PFSK-1 (cell line): ENCODE measurements at regions not wholly inside any gene's neighbourhood (a gene's known extent, or its start where the extent isn't known, plus 50 kb on each side); places are given as distances from the start of the nearest gene placed in this dataset.

Experiments used
- FOXP2 ChIP-seq: optimal IDR thresholded peaks from 2 replicates; pipeline ENCODE3; 2011; ENCODE audit warnings: borderline replicate concordance, control low read depth, inconsistent platforms; ENCODE audit not compliant: insufficient read depth; ENCODE audit errors: extremely low read length, extremely low read depth
- POLR2AphosphoS5 ChIP-seq: IDR thresholded peaks from 2 replicates; pipeline ENCODE4 v1.6.1; 2012; ENCODE audit warnings: low read depth, mild to moderate bottlenecking, control low read depth, low read length, moderate library complexity
- SIN3A ChIP-seq: IDR thresholded peaks from 2 replicates; pipeline ENCODE4 v1.6.1; 2012; ENCODE audit warnings: mild to moderate bottlenecking, low read length, moderate library complexity, borderline replicate concordance; ENCODE audit not compliant: insufficient read depth
- TAF1 ChIP-seq: IDR thresholded peaks from 2 replicates; pipeline ENCODE4 v1.6.1; 2012; ENCODE audit warnings: low read length, control low read depth, borderline replicate concordance; ENCODE audit not compliant: insufficient read depth
- TF ChIP-seq, protein P1 (sequence below), 2 experiments: IDR thresholded peaks; 2 replicates each; pipeline versions ENCODE4 v1.6.1 to v1.8.0; 2011 to 2012; ENCODE audit warnings: low read depth in 2 of 2, low read length in 2 of 2, control low read depth in 1 of 2, inconsistent platforms in 1 of 2, mild to moderate bottlenecking in 1 of 2, moderate library complexity in 1 of 2; ENCODE audit not compliant: insufficient read depth in 1 of 2

DNA sequence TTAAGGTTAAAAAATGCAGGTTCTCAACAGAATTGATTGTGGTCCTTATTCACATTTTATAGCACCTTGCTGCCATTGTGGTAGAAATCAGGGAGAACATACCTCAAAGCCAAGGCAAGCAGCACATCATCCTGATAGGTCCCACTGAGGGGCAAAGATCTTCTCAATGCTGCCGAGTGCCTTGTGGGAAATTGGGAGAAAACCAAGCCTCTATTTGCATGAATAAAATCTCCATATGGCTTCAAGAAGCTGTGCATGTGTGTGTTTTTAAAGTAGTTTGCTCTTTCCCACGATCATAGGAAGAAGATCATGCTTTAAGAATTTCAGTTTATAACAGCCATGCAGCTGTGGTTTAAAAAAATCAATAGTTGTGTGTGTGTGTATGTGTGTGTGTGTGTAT, 216.9 kb upstream of the FBXL7 start:
- no peak for TF ChIP-seq SIN3A
- TF ChIP-seq POLR2AphosphoS5, result no peak
- TF ChIP-seq, protein P1, sequence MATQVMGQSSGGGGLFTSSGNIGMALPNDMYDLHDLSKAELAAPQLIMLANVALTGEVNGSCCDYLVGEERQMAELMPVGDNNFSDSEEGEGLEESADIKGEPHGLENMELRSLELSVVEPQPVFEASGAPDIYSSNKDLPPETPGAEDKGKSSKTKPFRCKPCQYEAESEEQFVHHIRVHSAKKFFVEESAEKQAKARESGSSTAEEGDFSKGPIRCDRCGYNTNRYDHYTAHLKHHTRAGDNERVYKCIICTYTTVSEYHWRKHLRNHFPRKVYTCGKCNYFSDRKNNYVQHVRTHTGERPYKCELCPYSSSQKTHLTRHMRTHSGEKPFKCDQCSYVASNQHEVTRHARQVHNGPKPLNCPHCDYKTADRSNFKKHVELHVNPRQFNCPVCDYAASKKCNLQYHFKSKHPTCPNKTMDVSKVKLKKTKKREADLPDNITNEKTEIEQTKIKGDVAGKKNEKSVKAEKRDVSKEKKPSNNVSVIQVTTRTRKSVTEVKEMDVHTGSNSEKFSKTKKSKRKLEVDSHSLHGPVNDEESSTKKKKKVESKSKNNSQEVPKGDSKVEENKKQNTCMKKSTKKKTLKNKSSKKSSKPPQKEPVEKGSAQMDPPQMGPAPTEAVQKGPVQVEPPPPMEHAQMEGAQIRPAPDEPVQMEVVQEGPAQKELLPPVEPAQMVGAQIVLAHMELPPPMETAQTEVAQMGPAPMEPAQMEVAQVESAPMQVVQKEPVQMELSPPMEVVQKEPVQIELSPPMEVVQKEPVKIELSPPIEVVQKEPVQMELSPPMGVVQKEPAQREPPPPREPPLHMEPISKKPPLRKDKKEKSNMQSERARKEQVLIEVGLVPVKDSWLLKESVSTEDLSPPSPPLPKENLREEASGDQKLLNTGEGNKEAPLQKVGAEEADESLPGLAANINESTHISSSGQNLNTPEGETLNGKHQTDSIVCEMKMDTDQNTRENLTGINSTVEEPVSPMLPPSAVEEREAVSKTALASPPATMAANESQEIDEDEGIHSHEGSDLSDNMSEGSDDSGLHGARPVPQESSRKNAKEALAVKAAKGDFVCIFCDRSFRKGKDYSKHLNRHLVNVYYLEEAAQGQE (IDR thresholded peaks at IDR 0.05; ENCODE audit: insufficient read depth in 1 of 2, low read depth in 2 of 2, low read length in 2 of 2), result no peak
- no peak for TF ChIP-seq TAF1
- TF ChIP-seq FOXP2, result no peak

DNA sequence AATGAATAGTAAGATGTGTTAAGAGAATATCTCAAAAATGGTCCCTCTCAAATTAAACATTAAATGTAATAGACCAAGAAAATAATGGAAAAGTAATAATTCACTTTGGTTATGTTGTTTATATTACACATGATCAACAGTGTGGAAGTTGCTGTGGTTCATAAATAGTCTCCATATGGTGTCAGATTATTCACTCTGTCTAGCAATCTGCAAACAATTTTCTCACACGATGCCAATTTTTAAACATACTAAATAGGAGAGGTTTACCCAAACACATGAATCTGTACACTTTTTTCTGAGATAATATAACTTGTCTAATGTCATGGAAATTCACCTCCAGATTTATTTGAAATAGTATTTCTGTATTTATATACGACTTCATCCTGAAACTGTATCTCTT, 217.4 kb upstream of the FBXL7 start:
- TF ChIP-seq POLR2AphosphoS5, result no peak
- TF ChIP-seq TAF1, result no peak
- no peak for TF ChIP-seq FOXP2
- no peak for TF ChIP-seq SIN3A
- TF ChIP-seq, protein P1 (IDR thresholded peaks at IDR 0.05; ENCODE audit: insufficient read depth in 1 of 2, low read depth in 2 of 2, low read length in 2 of 2), result no peak

DNA sequence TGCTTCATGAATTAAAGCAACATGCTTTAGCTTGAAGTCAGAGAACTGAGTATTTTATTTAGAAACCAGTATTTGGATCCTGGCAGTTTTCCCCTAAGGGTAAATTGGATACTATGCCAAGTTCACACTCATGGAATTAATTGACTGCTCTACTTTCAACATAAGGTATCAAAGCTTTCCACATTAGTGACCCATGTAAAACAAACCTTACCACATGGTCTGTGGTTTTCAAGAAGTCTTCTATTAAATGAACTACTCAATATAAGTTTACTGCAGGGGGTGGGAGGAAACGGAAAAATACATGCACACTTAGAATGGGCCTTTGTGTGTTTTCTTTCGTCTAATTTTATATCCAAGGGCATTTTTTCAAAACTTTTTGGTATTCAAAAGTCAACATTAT, 232.0 kb upstream of the FBXL7 start:
- TF ChIP-seq FOXP2, result no peak
- TF ChIP-seq, protein P1 (IDR thresholded peaks at IDR 0.05; ENCODE audit: insufficient read depth in 1 of 2, low read depth in 2 of 2, low read length in 2 of 2), result no peak
- no peak for TF ChIP-seq TAF1
- TF ChIP-seq SIN3A, result no peak

DNA sequence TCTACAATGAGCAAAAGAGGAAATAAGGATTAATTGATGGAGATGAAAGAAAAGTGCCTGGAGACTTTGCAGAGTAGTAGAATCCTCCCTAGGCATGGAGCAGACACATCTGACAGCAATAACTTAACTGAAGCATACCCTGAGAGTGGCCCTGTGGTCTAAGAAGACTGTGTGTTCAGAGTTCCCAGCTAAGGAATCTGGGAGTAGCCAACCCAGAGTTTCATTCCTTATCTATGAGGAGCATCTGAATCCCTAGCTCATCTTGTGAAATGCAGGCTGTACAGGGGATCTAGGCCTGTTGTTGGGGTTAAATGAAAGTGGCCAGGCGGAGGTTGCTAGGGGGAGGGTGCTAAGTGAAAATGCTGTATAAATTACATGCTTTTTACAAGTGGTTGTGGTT, 233.1 kb upstream of the FBXL7 start:
- no peak for TF ChIP-seq POLR2AphosphoS5
- no peak for TF ChIP-seq TAF1
- TF ChIP-seq, protein P1 (IDR thresholded peaks at IDR 0.05; ENCODE audit: insufficient read depth in 1 of 2, low read depth in 2 of 2, low read length in 2 of 2), result no peak
- TF ChIP-seq FOXP2, result no peak
- TF ChIP-seq SIN3A, result no peak

DNA sequence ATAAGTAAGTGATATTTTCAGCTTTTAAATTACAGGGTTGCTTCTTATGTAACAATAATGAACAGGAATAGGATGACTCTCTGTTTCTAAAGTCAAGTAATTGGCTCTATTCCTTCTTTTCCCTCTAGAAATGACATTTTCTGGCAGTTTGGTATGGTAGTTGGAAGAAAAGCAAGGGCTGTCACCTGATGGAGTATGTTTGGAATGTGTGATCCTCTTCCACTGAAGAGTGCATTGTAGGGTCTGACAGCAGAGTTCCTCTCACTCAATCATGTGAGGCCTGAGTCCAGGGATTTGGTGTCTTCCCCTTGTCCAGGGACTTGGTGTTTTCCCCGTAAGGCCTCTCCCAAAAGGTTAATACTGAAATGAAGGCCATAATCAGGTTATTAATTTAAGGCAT, 233.8 kb upstream of the FBXL7 start:
- TF ChIP-seq, protein P1 (IDR thresholded peaks at IDR 0.05; ENCODE audit: insufficient read depth in 1 of 2, low read depth in 2 of 2, low read length in 2 of 2), result no peak
- TF ChIP-seq TAF1 (no peak), POLR2AphosphoS5 (no peak), SIN3A (no peak), FOXP2 (no peak)
